SHP77 treated with DMSO at 0.1 percent for 48 hours (cell line): ENCODE measurements at regions not wholly inside any gene's neighbourhood (a gene's known extent, or its start where the extent isn't known, plus 50 kb on each side); places are given as distances from the start of the nearest gene placed in this dataset.

Experiments used
- DNase-seq: peaks from one replicate; lab custom pipeline; 2025; lab: John Stamatoyannopoulos, UW

GRCh38 chr9:109883623-109884022 lies 103.6 kb downstream of the PALM2AKAP2 start:
- no peak for DNase-seq

- DNase-seq, result no peak
Measured at GRCh38 chr9:109886041-109886440, 106.0 kb downstream of the PALM2AKAP2 start.

GRCh38 chr9:109886617-109887016 lies 106.6 kb downstream of the PALM2AKAP2 start:
- DNase-seq, result no peak

GRCh38 chr9:109887079-109887478 lies 107.1 kb downstream of the PALM2AKAP2 start:
- DNase-seq, result no peak

GRCh38 chr9:109888695-109889094 lies 108.7 kb downstream of the PALM2AKAP2 start:
- DNase-seq, result no peak

GRCh38 chr9:109889456-109889855 lies 109.5 kb downstream of the PALM2AKAP2 start:
- no peak for DNase-seq

- no peak for DNase-seq
Measured at GRCh38 chr9:109893241-109893640, 113.2 kb downstream of the PALM2AKAP2 start.

- no peak for DNase-seq
Measured at GRCh38 chr9:109894473-109894872, 114.5 kb downstream of the PALM2AKAP2 start.

GRCh38 chr9:109894921-109895758 lies 115.1 kb downstream of the PALM2AKAP2 start:
- DNase-seq, result no peak

GRCh38 chr9:109901201-109901600 lies 121.2 kb downstream of the PALM2AKAP2 start:
- DNase-seq, result no peak

GRCh38 chr9:109903515-109904138 lies 123.6 kb downstream of the PALM2AKAP2 start:
- DNase-seq, result peak; percentile 58

- DNase-seq, result no peak
Measured at GRCh38 chr9:109904666-109905065, 124.7 kb downstream of the PALM2AKAP2 start.

- no peak for DNase-seq
Measured at GRCh38 chr9:109905472-109905871, 125.5 kb downstream of the PALM2AKAP2 start.

GRCh38 chr9:109906766-109907382 lies 126.9 kb downstream of the PALM2AKAP2 start:
- DNase-seq, result no peak

GRCh38 chr9:109907400-109907799 lies 127.4 kb downstream of the PALM2AKAP2 start:
- DNase-seq, result no peak

GRCh38 chr9:109907810-109908458 lies 127.9 kb downstream of the PALM2AKAP2 start:
- no peak for DNase-seq

GRCh38 chr9:109908459-109909390 lies 128.7 kb downstream of the PALM2AKAP2 start:
- no peak for DNase-seq

- no peak for DNase-seq
Measured at GRCh38 chr9:109910671-109911518, 130.9 kb downstream of the PALM2AKAP2 start.

- no peak for DNase-seq
Measured at GRCh38 chr9:109912082-109912582, 132.1 kb downstream of the PALM2AKAP2 start.
